ENCODE measurements at regions not wholly inside any gene's neighbourhood (a gene's known extent, or its start where the extent isn't known, plus 50 kb on each side); places are given as distances from the start of the nearest gene placed in this dataset.

- H3K4me1 Mint-ChIP-seq (ENCODE audit: low read depth) = no peaks in the 10 kb centered on the region
- peaks cover 14% of the 10 kb centered on the region for H3K9me3 Mint-ChIP-seq
- no peaks in the 10 kb centered on the region for H3K27me3 Mint-ChIP-seq (ENCODE audit: low read depth)
- no peak overlapping the region for H3K27ac Mint-ChIP-seq
- no peaks in the 10 kb centered on the region for H3K36me3 Mint-ChIP-seq (ENCODE audit: low read depth)
- H3K4me3 Mint-ChIP-seq = no peak overlapping the region
Measured at GRCh38 chr11:91136631-91137030, 913.8 kb upstream of the CHORDC1 start.

- no peak overlapping the region for H3K27ac Mint-ChIP-seq
- H3K27me3 Mint-ChIP-seq (ENCODE audit: low read depth) = no peaks in the 10 kb centered on the region
- H3K36me3 Mint-ChIP-seq (ENCODE audit: low read depth) = no peaks in the 10 kb centered on the region
- H3K9me3 Mint-ChIP-seq = peaks cover 17% of the 10 kb centered on the region
- no peak overlapping the region for H3K4me3 Mint-ChIP-seq
- no peaks in the 10 kb centered on the region for H3K4me1 Mint-ChIP-seq (ENCODE audit: low read depth)
Measured at GRCh38 chr11:91133361-91133760, 910.5 kb upstream of the CHORDC1 start.

- Mint-ChIP-seq H3K4me3 (no peak overlapping the region), H3K9me3 (peaks cover 11% of the 10 kb centered on the region), H3K27me3 (ENCODE audit: low read depth) (no peaks in the 10 kb centered on the region), H3K4me1 (ENCODE audit: low read depth) (no peaks in the 10 kb centered on the region), H3K27ac (no peak overlapping the region), H3K36me3 (ENCODE audit: low read depth) (no peaks in the 10 kb centered on the region)
Measured at GRCh38 chr11:91129596-91129995, 906.7 kb upstream of the CHORDC1 start.

- H3K4me1 Mint-ChIP-seq (ENCODE audit: low read depth) = no peaks in the 10 kb centered on the region
- no peak overlapping the region for H3K27ac Mint-ChIP-seq
- no peaks in the 10 kb centered on the region for H3K36me3 Mint-ChIP-seq (ENCODE audit: low read depth)
- H3K27me3 Mint-ChIP-seq (ENCODE audit: low read depth) = no peaks in the 10 kb centered on the region
- H3K4me3 Mint-ChIP-seq = no peak overlapping the region
- H3K9me3 Mint-ChIP-seq = peaks cover 11% of the 10 kb centered on the region
Measured at GRCh38 chr11:91124363-91124762, 901.5 kb upstream of the CHORDC1 start.

GRCh38 chr11:91115116-91115515 is 892.3 kb upstream of the CHORDC1 start:
- Mint-ChIP-seq H3K27me3 (ENCODE audit: low read depth) (no peaks in the 10 kb centered on the region), H3K4me3 (no peak overlapping the region), H3K4me1 (ENCODE audit: low read depth) (no peaks in the 10 kb centered on the region), H3K27ac (no peak overlapping the region), H3K36me3 (ENCODE audit: low read depth) (no peaks in the 10 kb centered on the region), H3K9me3 (peaks cover 5% of the 10 kb centered on the region)

- H3K27me3 Mint-ChIP-seq (ENCODE audit: low read depth) = no peaks in the 10 kb centered on the region
- no peaks in the 10 kb centered on the region for H3K9me3 Mint-ChIP-seq
Measured at GRCh38 chr11:91104237-91104636, 881.4 kb upstream of the CHORDC1 start.

GRCh38 chr11:91100427-91100826 is 877.6 kb upstream of the CHORDC1 start:
- Mint-ChIP-seq H3K4me1 (ENCODE audit: low read depth) (no peaks in the 10 kb centered on the region), H3K4me3 (no peak overlapping the region), H3K27ac (no peak overlapping the region), H3K36me3 (ENCODE audit: low read depth) (no peaks in the 10 kb centered on the region), H3K27me3 (ENCODE audit: low read depth) (no peaks in the 10 kb centered on the region), H3K9me3 (no peaks in the 10 kb centered on the region)

More at GRCh38 chr11:91104237-91104636, 881.4 kb upstream of the CHORDC1 start:
- no peaks in the 10 kb centered on the region for H3K4me1 Mint-ChIP-seq (ENCODE audit: low read depth)
- no peaks in the 10 kb centered on the region for H3K36me3 Mint-ChIP-seq (ENCODE audit: low read depth)
- H3K4me3 Mint-ChIP-seq = no peak overlapping the region
- H3K27ac Mint-ChIP-seq = no peak overlapping the region

- peaks cover 4% of the 10 kb centered on the region for H3K9me3 Mint-ChIP-seq
- no peaks in the 10 kb centered on the region for H3K36me3 Mint-ChIP-seq (ENCODE audit: low read depth)
- no peaks in the 10 kb centered on the region for H3K4me1 Mint-ChIP-seq (ENCODE audit: low read depth)
- no peak overlapping the region for H3K4me3 Mint-ChIP-seq
- H3K27ac Mint-ChIP-seq = no peak overlapping the region
- no peaks in the 10 kb centered on the region for H3K27me3 Mint-ChIP-seq (ENCODE audit: low read depth)
Measured at GRCh38 chr11:91097083-91097482, 874.2 kb upstream of the CHORDC1 start.

- H3K27me3 Mint-ChIP-seq (ENCODE audit: low read depth) = no peaks in the 10 kb centered on the region
- no peaks in the 10 kb centered on the region for H3K4me1 Mint-ChIP-seq (ENCODE audit: low read depth)
- no peak overlapping the region for H3K4me3 Mint-ChIP-seq
- peaks cover 4% of the 10 kb centered on the region for H3K9me3 Mint-ChIP-seq
- no peaks in the 10 kb centered on the region for H3K36me3 Mint-ChIP-seq (ENCODE audit: low read depth)
- H3K27ac Mint-ChIP-seq = no peak overlapping the region
Measured at GRCh38 chr11:91093141-91093540, 870.3 kb upstream of the CHORDC1 start.

- no peak overlapping the region for H3K27ac Mint-ChIP-seq
- peaks cover 6% of the 10 kb centered on the region for H3K9me3 Mint-ChIP-seq
- H3K27me3 Mint-ChIP-seq (ENCODE audit: low read depth) = no peaks in the 10 kb centered on the region
- H3K4me3 Mint-ChIP-seq = no peak overlapping the region
- no peaks in the 10 kb centered on the region for H3K36me3 Mint-ChIP-seq (ENCODE audit: low read depth)
- no peaks in the 10 kb centered on the region for H3K4me1 Mint-ChIP-seq (ENCODE audit: low read depth)
Measured at GRCh38 chr11:91091563-91091962, 868.7 kb upstream of the CHORDC1 start.

GRCh38 chr11:91086028-91086427 is 863.2 kb upstream of the CHORDC1 start:
- Mint-ChIP-seq H3K27me3 (ENCODE audit: low read depth) (no peaks in the 10 kb centered on the region), H3K4me3 (no peak overlapping the region), H3K9me3 (peaks cover 16% of the 10 kb centered on the region), H3K36me3 (ENCODE audit: low read depth) (no peaks in the 10 kb centered on the region), H3K27ac (no peak overlapping the region), H3K4me1 (ENCODE audit: low read depth) (no peaks in the 10 kb centered on the region)

GRCh38 chr11:91082255-91082654 is 859.4 kb upstream of the CHORDC1 start:
- no peak overlapping the region for H3K4me3 Mint-ChIP-seq

GRCh38 chr11:91081440-91082043 is 858.7 kb upstream of the CHORDC1 start:
- H3K36me3 Mint-ChIP-seq (ENCODE audit: low read depth) = no peaks in the 10 kb centered on the region
- no peak overlapping the region for H3K27ac Mint-ChIP-seq
- H3K9me3 Mint-ChIP-seq = peaks cover 13% of the 10 kb centered on the region
- H3K27me3 Mint-ChIP-seq (ENCODE audit: low read depth) = no peaks in the 10 kb centered on the region
- H3K4me3 Mint-ChIP-seq = no peak overlapping the region
- H3K4me1 Mint-ChIP-seq (ENCODE audit: low read depth) = no peaks in the 10 kb centered on the region

More at GRCh38 chr11:91082255-91082654, 859.4 kb upstream of the CHORDC1 start:
- Mint-ChIP-seq H3K9me3 (peaks cover 16% of the 10 kb centered on the region), H3K36me3 (ENCODE audit: low read depth) (no peaks in the 10 kb centered on the region), H3K27me3 (ENCODE audit: low read depth) (no peaks in the 10 kb centered on the region), H3K27ac (no peak overlapping the region), H3K4me1 (ENCODE audit: low read depth) (no peaks in the 10 kb centered on the region)

- H3K4me3 Mint-ChIP-seq = no peak overlapping the region
- H3K27me3 Mint-ChIP-seq (ENCODE audit: low read depth) = no peaks in the 10 kb centered on the region
- H3K36me3 Mint-ChIP-seq (ENCODE audit: low read depth) = no peaks in the 10 kb centered on the region
- peaks cover 8% of the 10 kb centered on the region for H3K9me3 Mint-ChIP-seq
- no peaks in the 10 kb centered on the region for H3K4me1 Mint-ChIP-seq (ENCODE audit: low read depth)
- H3K27ac Mint-ChIP-seq = no peak overlapping the region
Measured at GRCh38 chr11:91078221-91078620, 855.4 kb upstream of the CHORDC1 start.

- Mint-ChIP-seq H3K9me3 (peaks cover 10% of the 10 kb centered on the region), H3K27ac (no peak overlapping the region), H3K36me3 (ENCODE audit: low read depth) (no peaks in the 10 kb centered on the region), H3K4me3 (no peak overlapping the region), H3K4me1 (ENCODE audit: low read depth) (no peaks in the 10 kb centered on the region), H3K27me3 (ENCODE audit: low read depth) (no peaks in the 10 kb centered on the region)
Measured at GRCh38 chr11:91075032-91075695, 852.3 kb upstream of the CHORDC1 start.

Measured in T-helper 1 cell treated with Interleukin-12 subunit alpha and Interleukin-12 subunit beta and Interleukin-4 antibody, amounts not matched to agents 30 μg/mL and 1 μg/mL, for 36 hours (primary cell).